ENCODE measurements at regions not wholly inside any gene's neighbourhood (a gene's known extent, or its start where the extent isn't known, plus 50 kb on each side); places are given as distances from the start of the nearest gene placed in this dataset.

GRCh38 chr20:17108896-17109295 is 117.9 kb upstream of the PCSK2 start:
- Mint-ChIP-seq H3K4me3 (no peak overlapping the region), H3K27me3 (no peaks in the 10 kb centered on the region), H3K27ac (no peak overlapping the region), H3K9me3 (peaks cover 3% of the 10 kb centered on the region), H3K4me1 (no peaks in the 10 kb centered on the region), H3K36me3 (ENCODE audit: low read depth) (no peaks in the 10 kb centered on the region)
- no peak for DNase-seq
- no peak for ATAC-seq

- no peak overlapping the region for H3K27ac Mint-ChIP-seq
- no peak for DNase-seq
- H3K27me3 Mint-ChIP-seq: no peaks in the 10 kb centered on the region
- no peaks in the 10 kb centered on the region for H3K36me3 Mint-ChIP-seq (ENCODE audit: low read depth)
- no peaks in the 10 kb centered on the region for H3K4me1 Mint-ChIP-seq
- no peak for ATAC-seq
- peaks cover 3% of the 10 kb centered on the region for H3K9me3 Mint-ChIP-seq
- H3K4me3 Mint-ChIP-seq: no peak overlapping the region
Measured at GRCh38 chr20:17109307-17109706, 117.5 kb upstream of the PCSK2 start.

GRCh38 chr20:17128206-17128605 is 98.6 kb upstream of the PCSK2 start:
- Mint-ChIP-seq H3K27ac (no peak overlapping the region), H3K9me3 (peaks cover 4% of the 10 kb centered on the region), H3K4me3 (no peak overlapping the region), H3K36me3 (ENCODE audit: low read depth) (no peaks in the 10 kb centered on the region), H3K27me3 (no peaks in the 10 kb centered on the region), H3K4me1 (no peaks in the 10 kb centered on the region)
- DNase-seq (no peak), ATAC-seq (no peak)

- Mint-ChIP-seq H3K4me3 (no peak overlapping the region), H3K4me1 (no peaks in the 10 kb centered on the region), H3K27ac (no peak overlapping the region), H3K27me3 (no peaks in the 10 kb centered on the region), H3K36me3 (ENCODE audit: low read depth) (no peaks in the 10 kb centered on the region), H3K9me3 (peaks cover 4% of the 10 kb centered on the region)
- ATAC-seq (no peak), DNase-seq (no peak)
Measured at GRCh38 chr20:17129089-17129488, 97.8 kb upstream of the PCSK2 start.

- DNase-seq (no peak), ATAC-seq (no peak)
- H3K4me3 Mint-ChIP-seq: no peak overlapping the region
- H3K9me3 Mint-ChIP-seq: peaks cover 6% of the 10 kb centered on the region
- H3K27me3 Mint-ChIP-seq: no peaks in the 10 kb centered on the region
- no peaks in the 10 kb centered on the region for H3K36me3 Mint-ChIP-seq (ENCODE audit: low read depth)
- no peaks in the 10 kb centered on the region for H3K4me1 Mint-ChIP-seq
- no peak overlapping the region for H3K27ac Mint-ChIP-seq
Measured at GRCh38 chr20:17137692-17138091, 89.1 kb upstream of the PCSK2 start.

- no peaks in the 10 kb centered on the region for H3K4me1 Mint-ChIP-seq
- H3K9me3 Mint-ChIP-seq: peaks cover 6% of the 10 kb centered on the region
- ATAC-seq: no peak
- no peak overlapping the region for H3K27ac Mint-ChIP-seq
- H3K4me3 Mint-ChIP-seq: no peak overlapping the region
- no peaks in the 10 kb centered on the region for H3K27me3 Mint-ChIP-seq
- no peak for DNase-seq
- no peaks in the 10 kb centered on the region for H3K36me3 Mint-ChIP-seq (ENCODE audit: low read depth)
Measured at GRCh38 chr20:17138237-17138636, 88.6 kb upstream of the PCSK2 start.

GRCh38 chr20:17140894-17141293 is 85.9 kb upstream of the PCSK2 start:
- H3K36me3 Mint-ChIP-seq (ENCODE audit: low read depth): no peaks in the 10 kb centered on the region
- H3K27ac Mint-ChIP-seq: no peak overlapping the region
- ATAC-seq (no peak), DNase-seq (no peak)
- peaks cover 6% of the 10 kb centered on the region for H3K9me3 Mint-ChIP-seq
- H3K4me1 Mint-ChIP-seq: no peaks in the 10 kb centered on the region
- no peak overlapping the region for H3K4me3 Mint-ChIP-seq
- H3K27me3 Mint-ChIP-seq: no peaks in the 10 kb centered on the region

- peaks cover 6% of the 10 kb centered on the region for H3K9me3 Mint-ChIP-seq
- H3K36me3 Mint-ChIP-seq (ENCODE audit: low read depth): no peaks in the 10 kb centered on the region
- no peak for ATAC-seq
- no peak for DNase-seq
- H3K27me3 Mint-ChIP-seq: no peaks in the 10 kb centered on the region
- no peaks in the 10 kb centered on the region for H3K4me1 Mint-ChIP-seq
- H3K27ac Mint-ChIP-seq: no peak overlapping the region
- H3K4me3 Mint-ChIP-seq: no peak overlapping the region
Measured at GRCh38 chr20:17141568-17141967, 85.3 kb upstream of the PCSK2 start.

GRCh38 chr20:17142666-17143065 is 84.2 kb upstream of the PCSK2 start:
- H3K27me3 Mint-ChIP-seq: no peaks in the 10 kb centered on the region
- DNase-seq (no peak), ATAC-seq (no peak)
- peaks cover 6% of the 10 kb centered on the region for H3K9me3 Mint-ChIP-seq
- H3K36me3 Mint-ChIP-seq (ENCODE audit: low read depth): no peaks in the 10 kb centered on the region
- H3K27ac Mint-ChIP-seq: no peak overlapping the region
- H3K4me1 Mint-ChIP-seq: no peaks in the 10 kb centered on the region
- H3K4me3 Mint-ChIP-seq: no peak overlapping the region

GRCh38 chr20:17150858-17151257 is 76.0 kb upstream of the PCSK2 start:
- H3K27ac Mint-ChIP-seq: no peak overlapping the region
- no peaks in the 10 kb centered on the region for H3K4me1 Mint-ChIP-seq
- DNase-seq (no peak), ATAC-seq (no peak)
- no peak overlapping the region for H3K4me3 Mint-ChIP-seq
- H3K36me3 Mint-ChIP-seq (ENCODE audit: low read depth): no peaks in the 10 kb centered on the region
- no peaks in the 10 kb centered on the region for H3K27me3 Mint-ChIP-seq
- H3K9me3 Mint-ChIP-seq: peaks cover 7% of the 10 kb centered on the region

- no peak for ATAC-seq
- Mint-ChIP-seq H3K27me3 (no peaks in the 10 kb centered on the region), H3K4me3 (no peak overlapping the region), H3K9me3 (peaks cover 7% of the 10 kb centered on the region), H3K36me3 (ENCODE audit: low read depth) (no peaks in the 10 kb centered on the region), H3K4me1 (no peaks in the 10 kb centered on the region), H3K27ac (no peak overlapping the region)
- DNase-seq: no peak
Measured at GRCh38 chr20:17155401-17155800, 71.4 kb upstream of the PCSK2 start.

GRCh38 chr20:17158701-17159100 is 68.1 kb upstream of the PCSK2 start:
- H3K36me3 Mint-ChIP-seq (ENCODE audit: low read depth): no peaks in the 10 kb centered on the region
- H3K4me1 Mint-ChIP-seq: no peaks in the 10 kb centered on the region
- no peak overlapping the region for H3K27ac Mint-ChIP-seq
- H3K9me3 Mint-ChIP-seq: peaks cover 7% of the 10 kb centered on the region
- DNase-seq (no peak), ATAC-seq (no peak)
- H3K4me3 Mint-ChIP-seq: no peak overlapping the region
- no peaks in the 10 kb centered on the region for H3K27me3 Mint-ChIP-seq

- ATAC-seq (no peak), DNase-seq (no peak)
- Mint-ChIP-seq H3K27ac (no peak overlapping the region), H3K9me3 (no peaks in the 10 kb centered on the region), H3K4me3 (no peak overlapping the region), H3K36me3 (ENCODE audit: low read depth) (no peaks in the 10 kb centered on the region), H3K27me3 (no peaks in the 10 kb centered on the region), H3K4me1 (no peaks in the 10 kb centered on the region)
Measured at GRCh38 chr20:17161673-17162481, 65.0 kb upstream of the PCSK2 start.

GRCh38 chr20:17168026-17168612 is 58.7 kb upstream of the PCSK2 start:
- Mint-ChIP-seq H3K4me3 (no peak overlapping the region), H3K4me1 (no peaks in the 10 kb centered on the region)

GRCh38 chr20:17169585-17170136 is 57.2 kb upstream of the PCSK2 start:
- Mint-ChIP-seq H3K4me1 (no peaks in the 10 kb centered on the region), H3K27me3 (no peaks in the 10 kb centered on the region)
- ATAC-seq: no peak

More at GRCh38 chr20:17168026-17168612, 58.7 kb upstream of the PCSK2 start:
- H3K36me3 Mint-ChIP-seq (ENCODE audit: low read depth): no peaks in the 10 kb centered on the region
- DNase-seq: no peak
- H3K27me3 Mint-ChIP-seq: no peaks in the 10 kb centered on the region
- no peak overlapping the region for H3K27ac Mint-ChIP-seq
- no peaks in the 10 kb centered on the region for H3K9me3 Mint-ChIP-seq
- no peak for ATAC-seq

More at GRCh38 chr20:17169585-17170136, 57.2 kb upstream of the PCSK2 start:
- Mint-ChIP-seq H3K36me3 (ENCODE audit: low read depth) (no peaks in the 10 kb centered on the region), H3K9me3 (no peaks in the 10 kb centered on the region), H3K27ac (no peak overlapping the region), H3K4me3 (no peak overlapping the region)
- no peak for DNase-seq
